Loucy (cell line): ENCODE measurements at regions not wholly inside any gene's neighbourhood (a gene's known extent, or its start where the extent isn't known, plus 50 kb on each side); places are given as distances from the start of the nearest gene placed in this dataset.
"Not testable (repeated sequence)": the region's sequence is repeated elsewhere in the genome, so short reads cannot be mapped to it uniquely, and the experiment has no call there.

Experiments
- H2AFZ ChIP-seq: fragments of 200-600 bp; sonication (generic); 2 replicates; pipeline ENCODE4 v1.6.0; 2016; ENCODE audit warnings: antibody characterized with exemption, mild to moderate bottlenecking, low read length, moderate library complexity
- H3F3A ChIP-seq: fragments of 200-600 bp; 2 replicates; pipeline ENCODE4 v1.6.0; 2016; ENCODE audit warnings: antibody characterized with exemption, low read depth, mild to moderate bottlenecking
- H3K27me3 ChIP-seq: fragments of 200-600 bp; sonication (generic); 2 replicates; pipeline ENCODE4 v1.6.1; 2014; ENCODE audit warnings: low read length, mild to moderate bottlenecking; ENCODE audit not compliant: insufficient read depth, poor library complexity, severe bottlenecking
- H3K36me3 ChIP-seq: fragments of 200-600 bp; sonication (generic); 2 replicates; pipeline ENCODE4 v1.6.1; 2016; ENCODE audit warnings: low read length; ENCODE audit not compliant: insufficient read depth
- H3K4me1 ChIP-seq: fragments of 200-600 bp; sonication (generic); 2 replicates; pipeline ENCODE4 v1.5.1; 2014; ENCODE audit warnings: low read length, mild to moderate bottlenecking; ENCODE audit not compliant: insufficient read depth, poor library complexity, severe bottlenecking
- H3K4me2 ChIP-seq: fragments of 200-600 bp; sonication (generic); 2 replicates; pipeline ENCODE4 v1.6.0; 2014; ENCODE audit warnings: antibody characterized with exemption, low read length, low read depth, mild to moderate bottlenecking; ENCODE audit not compliant: poor library complexity, severe bottlenecking
- H3K4me3 ChIP-seq: fragments of 200-600 bp; sonication (generic); 2 replicates; pipeline ENCODE4 v1.5.1; 2014; ENCODE audit warnings: low read length, mild to moderate bottlenecking, mixed read lengths; ENCODE audit not compliant: poor library complexity, severe bottlenecking
- H3K79me2 ChIP-seq: fragments of 200-600 bp; sonication (generic); 2 replicates; pipeline ENCODE4 v1.6.1; 2014; ENCODE audit warnings: low read length; ENCODE audit not compliant: insufficient read depth
- H3K9ac ChIP-seq: fragments of 200-600 bp; sonication (generic); 2 replicates; pipeline ENCODE4 v1.6.0; 2014; ENCODE audit warnings: mild to moderate bottlenecking, low read depth, low read length, moderate library complexity; ENCODE audit not compliant: poor library complexity, severe bottlenecking
- H3K9me2 ChIP-seq: fragments of 200-600 bp; sonication (generic); replicated peaks from 2 replicates; pipeline ENCODE4 v1.6.1; 2016; ENCODE audit warnings: low read depth, low read length, mixed read lengths
- H3K9me3 ChIP-seq: fragments of 200-600 bp; sonication (generic); 2 replicates; pipeline ENCODE4 v1.6.1; 2014; ENCODE audit warnings: mild to moderate bottlenecking, antibody characterized with exemption, low read length, low read depth; ENCODE audit not compliant: insufficient read depth
- H4K20me1 ChIP-seq: fragments of 200-600 bp; sonication (generic); 2 replicates; pipeline ENCODE4 v1.6.0; 2014; ENCODE audit warnings: antibody characterized with exemption, low read length, mild to moderate bottlenecking; ENCODE audit not compliant: insufficient read depth, poor library complexity, severe bottlenecking
- EZH2phosphoT487 ChIP-seq: fragments of 200-600 bp; IDR thresholded peaks from 2 replicates; pipeline ENCODE4 v1.6.1; 2018; ENCODE audit warnings: antibody characterized with exemption, mild to moderate bottlenecking, moderate library complexity, borderline replicate concordance
- TF ChIP-seq, protein P1 (sequence below): fragments of 200-600 bp; sonication (generic); conservative IDR thresholded peaks from 2 replicates; pipeline ENCODE4 v1.5.1; 2014; ENCODE audit warnings: mild to moderate bottlenecking, antibody characterized with exemption, low read length

DNA sequence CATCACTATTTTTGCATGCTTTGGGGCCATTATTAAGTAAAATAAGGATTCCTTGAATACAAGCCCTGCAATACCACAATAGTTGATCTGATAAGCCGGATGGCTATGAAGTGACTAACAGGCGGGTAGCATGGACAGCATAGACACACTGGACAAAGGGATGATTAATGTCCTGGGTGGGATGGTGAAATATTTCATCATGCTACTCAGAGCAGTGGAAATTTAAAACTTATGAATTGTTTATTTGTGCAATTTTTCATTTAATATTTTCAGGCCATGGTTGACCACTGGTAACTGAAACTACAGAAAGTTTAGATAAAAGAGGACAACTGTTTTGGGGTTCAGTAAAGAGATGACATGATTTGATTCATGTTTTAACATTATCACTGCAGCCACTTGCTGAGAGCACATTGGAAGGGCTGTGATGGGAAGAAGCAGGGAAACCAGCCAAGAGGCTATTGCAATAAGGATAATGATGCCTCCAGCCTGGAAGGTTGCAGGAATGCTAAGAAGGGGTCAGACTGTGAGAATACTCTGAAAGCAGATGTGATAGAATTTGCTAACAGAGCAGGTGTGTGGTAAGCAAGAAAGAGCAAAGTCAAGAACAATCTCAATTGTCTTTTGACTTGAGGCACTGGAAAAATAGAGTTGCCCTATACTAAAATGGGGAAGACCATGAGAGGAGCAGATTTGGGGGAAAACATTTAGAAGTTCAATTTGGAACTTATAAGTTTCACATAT, 62.5 kb upstream of the TNFSF4 start:
- Histone ChIP-seq H4K20me1 (no peaks in the 10 kb centered on the region), H3K9me3 (0 out of 2 replicates have a peak, but pooled peaks cover 2% of the 10 kb centered on the region), H3K9me2 (no peaks in the 10 kb centered on the region), H3K4me2 (no peak overlapping the region), H3K9ac (no peak overlapping the region), H3K4me3 (no peak overlapping the region), H3F3A (no peaks in the 10 kb centered on the region), H3K27me3 (no peaks in the 10 kb centered on the region), H3K36me3 (no peaks in the 10 kb centered on the region), H3K79me2 (no peaks in the 10 kb centered on the region), H3K4me1 (peaks cover 39% of the 10 kb centered on the region), H2AFZ (no peak overlapping the region)
- no peak for TF ChIP-seq EZH2phosphoT487
- TF ChIP-seq, protein P1, sequence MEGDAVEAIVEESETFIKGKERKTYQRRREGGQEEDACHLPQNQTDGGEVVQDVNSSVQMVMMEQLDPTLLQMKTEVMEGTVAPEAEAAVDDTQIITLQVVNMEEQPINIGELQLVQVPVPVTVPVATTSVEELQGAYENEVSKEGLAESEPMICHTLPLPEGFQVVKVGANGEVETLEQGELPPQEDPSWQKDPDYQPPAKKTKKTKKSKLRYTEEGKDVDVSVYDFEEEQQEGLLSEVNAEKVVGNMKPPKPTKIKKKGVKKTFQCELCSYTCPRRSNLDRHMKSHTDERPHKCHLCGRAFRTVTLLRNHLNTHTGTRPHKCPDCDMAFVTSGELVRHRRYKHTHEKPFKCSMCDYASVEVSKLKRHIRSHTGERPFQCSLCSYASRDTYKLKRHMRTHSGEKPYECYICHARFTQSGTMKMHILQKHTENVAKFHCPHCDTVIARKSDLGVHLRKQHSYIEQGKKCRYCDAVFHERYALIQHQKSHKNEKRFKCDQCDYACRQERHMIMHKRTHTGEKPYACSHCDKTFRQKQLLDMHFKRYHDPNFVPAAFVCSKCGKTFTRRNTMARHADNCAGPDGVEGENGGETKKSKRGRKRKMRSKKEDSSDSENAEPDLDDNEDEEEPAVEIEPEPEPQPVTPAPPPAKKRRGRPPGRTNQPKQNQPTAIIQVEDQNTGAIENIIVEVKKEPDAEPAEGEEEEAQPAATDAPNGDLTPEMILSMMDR = no peak

DNA sequence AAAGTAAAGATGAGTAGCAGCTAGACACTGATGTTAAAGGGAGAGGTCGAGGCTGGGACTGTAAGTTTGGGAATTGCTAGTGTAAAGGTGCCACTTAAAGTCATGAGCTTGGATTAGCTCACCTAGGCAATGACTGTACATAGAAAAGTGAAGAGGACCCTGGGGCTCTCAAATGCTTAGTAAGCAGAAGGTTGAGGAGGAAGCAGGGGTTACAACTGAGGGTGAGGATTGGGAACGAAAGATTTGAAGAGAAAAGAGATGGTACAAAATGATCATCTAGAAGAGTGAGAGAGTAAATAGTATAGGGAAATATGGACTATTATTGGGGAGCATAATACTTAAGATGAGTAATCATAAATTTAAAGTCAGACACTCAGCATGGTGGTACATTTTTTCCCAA, 63.1 kb upstream of the TNFSF4 start:
- TF ChIP-seq, protein P1 = no peak
- no peak for TF ChIP-seq EZH2phosphoT487
- no peaks in the 10 kb centered on the region for H3K79me2 ChIP-seq
- H3F3A ChIP-seq = no peaks in the 10 kb centered on the region
- H3K36me3 ChIP-seq = no peaks in the 10 kb centered on the region
- H3K9me2 ChIP-seq = no peaks in the 10 kb centered on the region
- H3K9ac ChIP-seq = no peak overlapping the region
- H4K20me1 ChIP-seq = no peaks in the 10 kb centered on the region
- H3K4me3 ChIP-seq = no peak overlapping the region
- 0 out of 2 replicates have a peak, but pooled peaks cover 2% of the 10 kb centered on the region for H3K9me3 ChIP-seq
- H3K27me3 ChIP-seq = no peaks in the 10 kb centered on the region
- H2AFZ ChIP-seq = no peak overlapping the region
- no peak overlapping the region for H3K4me2 ChIP-seq
- peaks cover 39% of the 10 kb centered on the region for H3K4me1 ChIP-seq

DNA sequence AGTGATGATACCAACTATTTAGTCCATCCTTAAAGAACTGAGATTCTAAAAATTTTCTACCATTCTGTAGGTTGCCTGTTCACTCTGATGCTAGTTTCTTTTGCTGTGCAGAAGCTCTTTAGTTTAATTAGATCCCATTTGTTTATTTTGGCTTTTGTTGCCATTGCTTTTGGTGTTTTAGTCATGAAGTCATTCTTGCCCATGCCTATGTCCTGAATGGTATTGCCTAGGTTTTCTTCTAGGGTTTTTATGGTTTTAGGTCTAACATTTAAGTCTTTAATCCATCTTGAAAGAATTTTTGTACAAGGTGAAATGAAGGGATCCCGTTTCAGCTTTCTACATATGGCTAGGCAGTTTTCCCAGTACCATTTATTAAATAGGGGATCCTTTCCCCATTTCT, 63.9 kb upstream of the TNFSF4 start:
- H3F3A ChIP-seq, H3K4me3 ChIP-seq, H4K20me1 ChIP-seq, H3K9me3 ChIP-seq, H3K79me2 ChIP-seq, H3K27me3 ChIP-seq, H3K36me3 ChIP-seq, H2AFZ ChIP-seq, H3K9me2 ChIP-seq, H3K4me2 ChIP-seq, H3K9ac ChIP-seq: not testable (repeated sequence)
- peaks cover 39% of the 10 kb centered on the region for H3K4me1 ChIP-seq

DNA sequence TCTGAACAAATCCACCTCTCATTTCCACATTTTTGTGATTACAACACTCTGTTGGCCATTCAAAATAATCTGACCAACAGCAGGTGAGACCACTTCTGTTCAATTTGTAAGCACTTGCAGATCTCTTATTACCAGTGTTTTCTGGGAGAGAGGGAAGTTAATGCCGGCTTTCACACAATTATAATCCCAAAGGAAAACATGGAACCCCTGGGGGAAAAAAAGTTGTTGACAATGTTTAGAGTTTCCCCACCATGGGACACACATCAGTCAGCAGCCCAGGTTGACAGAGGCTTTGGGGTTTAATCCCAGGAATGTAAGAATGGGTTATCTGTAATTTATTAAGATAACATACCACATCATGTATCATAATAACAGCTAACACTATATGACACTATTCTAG, 68.4 kb upstream of the TNFSF4 start:
- no peak overlapping the region for H3K4me2 ChIP-seq
- no peaks in the 10 kb centered on the region for H3K79me2 ChIP-seq
- H3K27me3 ChIP-seq = no peaks in the 10 kb centered on the region
- no peaks in the 10 kb centered on the region for H3K36me3 ChIP-seq
- H3K9me2 ChIP-seq = no peaks in the 10 kb centered on the region
- TF ChIP-seq, protein P1 = no peak
- no peak for TF ChIP-seq EZH2phosphoT487
- no peak overlapping the region for H3K4me3 ChIP-seq
- H2AFZ ChIP-seq = no peak overlapping the region
- H3K9me3 ChIP-seq = 0 out of 2 replicates have a peak, but pooled peaks cover 2% of the 10 kb centered on the region
- no peak overlapping the region for H3K9ac ChIP-seq
- H3K4me1 ChIP-seq = peaks cover 3% of the 10 kb centered on the region
- no peaks in the 10 kb centered on the region for H4K20me1 ChIP-seq
- H3F3A ChIP-seq = no peaks in the 10 kb centered on the region
